WI38 (cell line): ENCODE measurements at regions not wholly inside any gene's neighbourhood (a gene's known extent, or its start where the extent isn't known, plus 50 kb on each side); places are given as distances from the start of the nearest gene placed in this dataset.

Experiments used
- H3K4me3 ChIP-seq: 2 replicates; pipeline ENCODE4 v1.5.1; 2011; ENCODE audit warnings: low read depth, mild to moderate bottlenecking, control low read depth, low read length
- TF ChIP-seq, protein P1 (sequence below): IDR thresholded peaks from 2 replicates; pipeline ENCODE4 v1.5.1; 2012; ENCODE audit warnings: low read depth, mild to moderate bottlenecking, control low read depth, low read length

DNA sequence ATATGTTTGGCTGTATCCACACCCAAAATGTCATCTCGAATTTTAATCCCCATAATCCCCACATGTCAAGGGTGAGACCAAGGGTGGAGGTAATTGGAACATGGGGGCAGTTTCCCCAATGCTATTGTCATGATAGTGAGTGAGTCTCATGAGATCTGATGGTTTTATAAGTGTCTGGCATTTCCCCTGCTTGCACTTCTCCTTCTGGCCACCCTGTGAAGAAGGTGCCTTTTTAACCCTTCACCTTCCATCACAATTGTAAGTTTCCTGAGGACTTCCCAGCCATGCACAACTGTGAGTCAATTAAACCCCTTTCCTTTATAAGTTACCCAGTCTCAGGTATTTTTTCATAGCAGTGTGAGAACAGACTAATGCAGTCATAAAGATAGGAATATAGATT, 216.7 kb upstream of the SSTR1 start:
- TF ChIP-seq, protein P1, sequence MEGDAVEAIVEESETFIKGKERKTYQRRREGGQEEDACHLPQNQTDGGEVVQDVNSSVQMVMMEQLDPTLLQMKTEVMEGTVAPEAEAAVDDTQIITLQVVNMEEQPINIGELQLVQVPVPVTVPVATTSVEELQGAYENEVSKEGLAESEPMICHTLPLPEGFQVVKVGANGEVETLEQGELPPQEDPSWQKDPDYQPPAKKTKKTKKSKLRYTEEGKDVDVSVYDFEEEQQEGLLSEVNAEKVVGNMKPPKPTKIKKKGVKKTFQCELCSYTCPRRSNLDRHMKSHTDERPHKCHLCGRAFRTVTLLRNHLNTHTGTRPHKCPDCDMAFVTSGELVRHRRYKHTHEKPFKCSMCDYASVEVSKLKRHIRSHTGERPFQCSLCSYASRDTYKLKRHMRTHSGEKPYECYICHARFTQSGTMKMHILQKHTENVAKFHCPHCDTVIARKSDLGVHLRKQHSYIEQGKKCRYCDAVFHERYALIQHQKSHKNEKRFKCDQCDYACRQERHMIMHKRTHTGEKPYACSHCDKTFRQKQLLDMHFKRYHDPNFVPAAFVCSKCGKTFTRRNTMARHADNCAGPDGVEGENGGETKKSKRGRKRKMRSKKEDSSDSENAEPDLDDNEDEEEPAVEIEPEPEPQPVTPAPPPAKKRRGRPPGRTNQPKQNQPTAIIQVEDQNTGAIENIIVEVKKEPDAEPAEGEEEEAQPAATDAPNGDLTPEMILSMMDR: no peak
- H3K4me3 ChIP-seq: no peak overlapping the region

DNA sequence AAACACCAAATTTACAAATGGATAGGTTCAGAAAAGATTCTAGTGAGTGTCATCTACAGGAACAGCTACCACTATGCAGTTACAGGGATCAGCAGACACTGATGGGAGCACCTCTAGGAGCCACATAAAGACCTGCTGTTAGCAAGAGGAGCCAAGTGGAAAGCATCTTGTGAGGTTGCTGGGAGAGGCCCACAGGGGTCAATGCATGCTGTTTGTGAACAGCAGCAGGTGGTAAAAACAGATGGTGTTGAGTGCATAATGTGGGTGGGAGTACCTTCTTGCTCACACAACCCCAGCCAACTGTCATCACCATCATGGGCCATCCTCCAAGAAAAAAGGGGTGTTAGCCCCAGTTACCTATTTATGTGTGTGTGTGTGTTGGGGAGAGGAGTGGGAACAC, 215.2 kb upstream of the SSTR1 start:
- TF ChIP-seq, protein P1: no peak
- H3K4me3 ChIP-seq: no peak overlapping the region

DNA sequence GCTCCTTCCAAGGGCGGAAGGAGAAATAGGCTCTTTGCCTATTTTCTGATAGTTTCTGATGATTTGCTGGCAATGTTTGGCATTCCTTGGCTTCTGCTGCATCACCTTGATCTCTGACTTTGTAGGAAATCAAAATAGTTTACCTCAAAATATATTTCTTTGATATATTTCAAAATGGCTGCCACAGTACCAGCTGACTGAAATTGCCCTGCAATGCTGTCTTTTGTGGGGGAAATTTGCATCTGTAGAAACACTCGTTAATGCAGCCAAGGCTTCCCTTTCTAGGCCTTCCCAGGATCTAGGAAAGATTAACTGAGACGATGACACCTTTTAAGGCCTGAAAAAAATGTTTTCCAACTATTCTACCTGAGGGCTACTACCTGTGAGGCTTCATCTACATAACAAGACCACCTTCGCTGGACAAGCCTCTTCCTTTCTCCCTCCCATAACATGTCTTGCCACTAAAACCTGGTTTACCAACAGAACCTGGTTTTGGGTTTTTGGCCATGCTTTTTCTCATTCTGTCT, 212.8 kb upstream of the SSTR1 start:
- TF ChIP-seq, protein P1: no peak
- no peak overlapping the region for H3K4me3 ChIP-seq

DNA sequence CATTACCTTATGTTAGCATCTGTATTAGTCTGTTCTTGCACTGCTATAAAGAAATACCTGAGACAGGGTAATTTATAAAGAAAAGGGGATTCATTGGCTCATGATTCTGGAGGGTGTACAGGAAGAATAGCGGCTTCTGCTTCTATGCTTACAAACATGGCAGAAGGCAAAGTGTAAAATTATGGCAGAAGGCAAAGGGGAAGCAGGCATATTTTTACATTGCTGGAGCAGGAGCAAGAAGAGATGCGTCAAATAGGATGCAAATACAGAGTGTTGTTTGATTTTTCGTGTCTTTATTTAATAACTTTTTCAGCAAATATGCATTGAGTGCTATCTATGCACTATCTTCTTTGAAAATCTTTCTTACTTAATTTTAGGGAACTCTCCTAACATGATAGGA, 210.7 kb upstream of the SSTR1 start:
- TF ChIP-seq, protein P1: no peak
- no peak overlapping the region for H3K4me3 ChIP-seq

DNA sequence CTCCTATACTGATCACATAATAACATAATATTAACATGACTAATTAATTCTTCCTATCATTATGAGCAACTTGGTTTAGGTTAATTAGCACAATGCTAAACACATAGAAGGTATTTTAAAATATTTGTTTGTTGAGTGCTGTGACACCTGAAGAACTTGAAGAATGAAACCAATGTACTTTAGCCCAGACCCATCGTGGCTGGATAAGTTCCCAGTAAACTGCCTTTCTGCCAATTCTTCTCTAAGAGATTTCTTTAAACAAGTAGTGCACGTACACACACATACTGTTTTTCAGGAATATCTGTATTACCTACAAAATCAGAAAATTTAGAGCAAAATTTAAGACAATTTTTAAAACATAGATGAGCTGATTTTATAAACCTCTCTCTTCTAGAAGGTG, 207.4 kb upstream of the SSTR1 start:
- TF ChIP-seq, protein P1: no peak
- no peak overlapping the region for H3K4me3 ChIP-seq

DNA sequence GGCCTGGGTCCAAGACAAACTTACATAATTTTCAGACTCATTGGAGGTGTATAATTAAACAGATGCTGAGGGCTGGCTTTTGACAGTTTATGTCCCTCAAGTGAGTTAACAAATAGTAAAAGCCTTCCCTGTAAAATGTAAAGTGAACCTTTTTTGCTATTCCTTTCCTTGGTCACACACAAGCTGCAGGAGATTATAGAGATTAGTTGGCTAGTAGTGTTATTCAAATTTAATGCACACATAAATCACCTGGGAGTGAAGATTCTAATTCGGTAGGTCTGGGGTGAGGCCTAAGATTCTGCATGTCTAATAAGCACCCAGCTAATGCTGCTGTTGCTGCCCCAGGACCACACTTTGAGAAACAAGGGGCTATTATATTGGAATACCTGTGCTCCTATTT, 206.2 kb upstream of the SSTR1 start:
- H3K4me3 ChIP-seq: no peak overlapping the region

DNA sequence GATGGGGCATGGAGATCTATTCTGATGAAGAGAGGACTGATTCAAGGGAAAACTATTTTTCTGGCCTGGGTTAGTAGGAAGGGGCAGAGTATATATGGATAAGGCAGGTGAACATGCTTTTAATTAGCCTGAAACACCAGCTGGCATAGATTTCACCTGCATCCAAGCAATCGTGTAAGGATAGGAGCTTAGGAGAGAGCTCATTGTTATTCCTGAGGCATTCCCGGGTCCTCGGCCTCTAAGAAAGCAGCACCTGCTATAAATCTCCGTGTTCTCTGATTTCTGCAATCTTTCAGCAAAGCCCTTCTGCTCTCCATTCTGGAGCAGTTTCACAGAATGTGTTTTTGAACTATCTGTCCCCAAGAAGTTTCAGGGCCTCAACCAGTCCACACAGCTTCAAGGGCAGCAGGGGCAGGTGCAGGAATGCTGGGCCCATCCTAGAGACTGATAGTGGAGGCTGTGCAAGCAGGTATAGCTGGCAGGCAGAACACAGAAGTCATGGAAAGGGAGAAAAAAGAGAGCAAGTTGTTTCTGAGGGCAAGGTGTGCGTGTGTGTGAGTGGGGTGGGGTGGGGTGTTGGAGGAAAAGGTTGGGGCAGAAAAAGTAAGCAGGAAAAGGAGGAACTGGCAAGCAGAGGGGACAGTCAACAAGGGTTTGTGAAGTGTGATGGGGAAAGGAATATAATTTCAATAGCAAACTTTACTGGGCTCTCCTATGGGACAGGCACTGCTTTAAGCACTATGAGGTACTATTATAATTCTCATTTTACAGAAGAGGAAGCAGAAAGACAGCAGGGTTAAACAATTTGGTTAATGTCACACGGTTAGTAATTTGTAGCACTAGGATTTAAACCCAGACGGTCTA, 203.7 kb upstream of the SSTR1 start:
- TF ChIP-seq, protein P1: no peak
- H3K4me3 ChIP-seq: no peak overlapping the region

More for the DNA sequence above, 206.2 kb upstream of the SSTR1 start:
- TF ChIP-seq, protein P1: no peak
